Neutrophil (primary cell): ENCODE measurements at regions not wholly inside any gene's neighbourhood (a gene's known extent, or its start where the extent isn't known, plus 50 kb on each side); places are given as distances from the start of the nearest gene placed in this dataset.

Experiments
- H3K27ac ChIP-seq: fragments of 200-600 bp; sonication (generic); 2 replicates; pipeline ENCODE4 v1.5.1; 2016; ENCODE audit warnings: mild to moderate bottlenecking, moderate library complexity
- H3K27me3 ChIP-seq: fragments of 200-600 bp; sonication (generic); 2 replicates; pipeline ENCODE4 v1.6.0; 2016; ENCODE audit warnings: mild to moderate bottlenecking
- H3K36me3 ChIP-seq: fragments of 200-600 bp; sonication (generic); 2 replicates; pipeline ENCODE4 v1.5.1; 2017
- H3K4me1 ChIP-seq, 2 experiments: fragments of 200-600 bp in 1 of 2; sonication (generic) in 1 of 2; 1 replicate in 1 of 2; 2 replicates in 1 of 2; pipeline versions ENCODE4 v1.5.1 to v1.6.1; 2013 to 2016; ENCODE audit warnings: low read depth in 1 of 2, low read length in 1 of 2, mild to moderate bottlenecking in 1 of 2, moderate library complexity in 1 of 2; ENCODE audit not compliant: control insufficient read depth in 1 of 2, insufficient read depth in 1 of 2
- H3K4me3 ChIP-seq, 2 experiments: fragments of 200-600 bp in 1 of 2; sonication (generic) in 1 of 2; 1 replicate in 1 of 2; 2 replicates in 1 of 2; pipeline ENCODE4 v1.5.1; 2013 to 2016; ENCODE audit warnings: low read depth in 1 of 2, low read length in 1 of 2, mild to moderate bottlenecking in 1 of 2, moderate library complexity in 1 of 2
- H3K9me3 ChIP-seq: fragments of 200-600 bp; sonication (generic); 2 replicates; pipeline ENCODE4 v1.5.1; 2016
- CTCF ChIP-seq: fragments of 200-600 bp; sonication (generic); IDR thresholded peaks from 2 replicates; pipeline ENCODE4 v1.5.1; 2016; ENCODE audit warnings: antibody characterized with exemption

GRCh38 chr17:79406316-79406715 is 204.5 kb downstream of the RBFOX3 start:
- Histone ChIP-seq H3K9me3 (no peaks in the 10 kb centered on the region), H3K4me1 (no peaks in the 10 kb centered on the region), H3K4me3 (no peak overlapping the region), H3K36me3 (no peaks in the 10 kb centered on the region), H3K27me3 (peaks cover 75% of the 10 kb centered on the region), H3K27ac (no peak overlapping the region)
- TF ChIP-seq CTCF: no peak

GRCh38 chr17:79405823-79406222 is 205.0 kb downstream of the RBFOX3 start:
- H3K27me3 ChIP-seq: peaks cover 80% of the 10 kb centered on the region
- TF ChIP-seq CTCF: no peak

GRCh38 chr17:79404136-79404911 is 206.5 kb downstream of the RBFOX3 start:
- TF ChIP-seq CTCF: no peak
- Histone ChIP-seq H3K9me3 (no peaks in the 10 kb centered on the region), H3K36me3 (no peaks in the 10 kb centered on the region), H3K27me3 (peaks cover 91% of the 10 kb centered on the region), H3K4me3 (no peak overlapping the region), H3K27ac (no peak overlapping the region), H3K4me1 (peaks cover 0 to 3% of the 10 kb centered on the region in 2 experiments)

More at GRCh38 chr17:79405823-79406222, 205.0 kb downstream of the RBFOX3 start:
- H3K4me1 ChIP-seq: peaks cover 0 to 3% of the 10 kb centered on the region in 2 experiments
- no peaks in the 10 kb centered on the region for H3K36me3 ChIP-seq
- no peak overlapping the region for H3K27ac ChIP-seq
- no peaks in the 10 kb centered on the region for H3K9me3 ChIP-seq
- H3K4me3 ChIP-seq: no peak overlapping the region

GRCh38 chr17:79401704-79402674 is 208.9 kb downstream of the RBFOX3 start:
- TF ChIP-seq CTCF: no peak
- H3K9me3 ChIP-seq: no peaks in the 10 kb centered on the region
- no peak overlapping the region for H3K27ac ChIP-seq
- H3K4me1 ChIP-seq: peaks cover 0 to 3% of the 10 kb centered on the region in 2 experiments
- no peak overlapping the region for H3K4me3 ChIP-seq
- H3K27me3 ChIP-seq: peaks cover 81% of the 10 kb centered on the region
- no peaks in the 10 kb centered on the region for H3K36me3 ChIP-seq

GRCh38 chr17:79400989-79401703 is 209.7 kb downstream of the RBFOX3 start:
- Histone ChIP-seq H3K4me1 (peaks cover 0 to 3% of the 10 kb centered on the region in 2 experiments), H3K27ac (no peak overlapping the region), H3K27me3 (peaks cover 72% of the 10 kb centered on the region), H3K36me3 (no peaks in the 10 kb centered on the region), H3K9me3 (no peaks in the 10 kb centered on the region), H3K4me3 (no peak overlapping the region)
- peak; percentile 21 for TF ChIP-seq CTCF
